ENCODE measurements at regions not wholly inside any gene's neighbourhood (a gene's known extent, or its start where the extent isn't known, plus 50 kb on each side); places are given as distances from the start of the nearest gene placed in this dataset.

DNA sequence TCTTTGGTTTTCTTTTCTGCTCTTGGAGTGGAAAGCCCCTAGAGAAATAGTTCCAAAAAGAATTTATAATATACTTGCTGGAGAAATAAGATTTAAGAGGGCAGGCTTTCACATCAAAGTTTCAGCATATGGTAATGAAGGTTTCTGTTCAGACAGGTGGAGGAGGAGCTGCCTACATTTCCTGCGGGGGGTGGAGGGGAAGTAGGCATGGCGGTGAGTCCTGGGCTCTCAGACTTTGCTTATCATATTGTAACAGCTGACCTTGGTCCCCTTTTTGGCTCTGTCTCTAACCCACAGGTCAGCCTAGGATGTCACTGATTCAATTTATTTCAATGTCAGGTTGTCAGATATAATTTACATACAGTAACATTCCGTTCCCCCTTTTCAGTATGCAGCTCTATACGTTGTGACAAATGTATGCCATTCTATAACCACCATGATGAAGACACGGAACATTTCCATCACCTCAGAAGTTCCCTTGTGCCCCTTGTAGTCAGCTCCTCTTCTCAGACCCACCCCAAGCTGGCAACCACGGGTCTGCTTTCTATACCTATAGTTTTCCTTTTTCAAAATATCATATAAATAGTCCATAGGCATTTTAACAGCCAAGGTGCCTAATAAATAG, 77.6 kb upstream of the GGTLC1 start:
- WGBS, 2 donors, result 56 to 60% methylated on average over 6 of the region's 6 CpGs
- intact Hi-C loops (cut with DNase I), result no loop called here

DNA sequence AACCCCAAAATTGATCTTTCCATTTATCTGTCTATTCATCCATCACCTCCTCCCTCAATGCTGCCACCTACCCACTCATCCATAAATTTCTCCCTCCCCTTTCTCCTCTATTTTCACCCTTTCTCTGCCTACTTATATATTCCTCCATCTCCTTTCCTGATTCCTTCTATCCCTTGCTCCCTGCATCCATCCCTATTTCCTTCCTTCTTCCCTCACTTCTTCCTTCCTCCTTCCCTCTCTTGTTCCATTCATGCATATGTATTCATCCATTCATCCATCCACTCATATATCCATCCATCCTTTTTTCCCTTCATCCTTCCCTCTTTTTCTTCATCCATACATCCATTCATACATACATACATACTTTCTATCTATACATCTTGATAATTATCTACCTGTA, 76.3 kb upstream of the GGTLC1 start:
- Histone ChIP-seq H3K4me1 (no peaks in the 10 kb centered on the region), H3K27me3 (peaks cover 0 to 6% (median 0%) of the 10 kb centered on the region in 7 donors), H3K36me3 (no peaks in the 10 kb centered on the region), H3K4me3 (no peak overlapping the region), H3K27ac (no peak overlapping the region), H3K9me3 (peaks cover 0 to 15% (median 3%) of the 10 kb centered on the region in 11 donors)
- TF ChIP-seq, protein P1, sequence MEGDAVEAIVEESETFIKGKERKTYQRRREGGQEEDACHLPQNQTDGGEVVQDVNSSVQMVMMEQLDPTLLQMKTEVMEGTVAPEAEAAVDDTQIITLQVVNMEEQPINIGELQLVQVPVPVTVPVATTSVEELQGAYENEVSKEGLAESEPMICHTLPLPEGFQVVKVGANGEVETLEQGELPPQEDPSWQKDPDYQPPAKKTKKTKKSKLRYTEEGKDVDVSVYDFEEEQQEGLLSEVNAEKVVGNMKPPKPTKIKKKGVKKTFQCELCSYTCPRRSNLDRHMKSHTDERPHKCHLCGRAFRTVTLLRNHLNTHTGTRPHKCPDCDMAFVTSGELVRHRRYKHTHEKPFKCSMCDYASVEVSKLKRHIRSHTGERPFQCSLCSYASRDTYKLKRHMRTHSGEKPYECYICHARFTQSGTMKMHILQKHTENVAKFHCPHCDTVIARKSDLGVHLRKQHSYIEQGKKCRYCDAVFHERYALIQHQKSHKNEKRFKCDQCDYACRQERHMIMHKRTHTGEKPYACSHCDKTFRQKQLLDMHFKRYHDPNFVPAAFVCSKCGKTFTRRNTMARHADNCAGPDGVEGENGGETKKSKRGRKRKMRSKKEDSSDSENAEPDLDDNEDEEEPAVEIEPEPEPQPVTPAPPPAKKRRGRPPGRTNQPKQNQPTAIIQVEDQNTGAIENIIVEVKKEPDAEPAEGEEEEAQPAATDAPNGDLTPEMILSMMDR (IDR thresholded peaks at IDR 0.05), result no peak
- intact Hi-C loops (cut with DNase I), result no loop called here
- no peak for ATAC-seq
- no peak for DNase-seq

More for the DNA sequence above, 77.6 kb upstream of the GGTLC1 start:
- no peak overlapping the region for H3K27ac ChIP-seq
- peaks cover 0 to 28% (median 12%) of the 10 kb centered on the region in 11 donors for H3K9me3 ChIP-seq
- peaks cover 0 to 7% (median 0%) of the 10 kb centered on the region in 7 donors for H3K27me3 ChIP-seq
- H3K4me1 ChIP-seq, result no peaks in the 10 kb centered on the region
- peak overlapping the region in 1 of 10 donors; percentile 8 for H3K4me3 ChIP-seq
- no peak for DNase-seq
- ATAC-seq, result no peak
- H3K36me3 ChIP-seq, result no peaks in the 10 kb centered on the region
- TF ChIP-seq, protein P1 (IDR thresholded peaks at IDR 0.05), result no peak

DNA sequence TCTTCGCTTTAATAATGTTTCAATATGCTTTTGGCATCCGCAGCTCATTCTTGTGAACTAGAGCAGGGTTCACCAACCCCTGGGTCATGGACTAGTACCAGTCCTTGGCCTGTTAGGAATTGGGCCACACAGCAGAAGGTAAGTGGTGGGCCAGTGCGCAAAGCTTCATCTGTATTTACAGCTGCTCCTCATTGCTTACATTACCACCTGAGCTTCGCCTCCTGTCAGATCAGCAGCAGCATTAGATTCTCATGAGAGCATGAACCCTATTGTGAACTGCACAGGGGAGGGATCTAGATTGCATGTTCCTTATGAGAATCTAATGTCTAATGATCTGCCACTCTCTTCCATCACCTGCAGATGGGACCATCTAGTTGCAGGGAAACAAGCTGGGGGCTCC, 75.5 kb upstream of the GGTLC1 start:
- no peaks in the 10 kb centered on the region for H3K4me1 ChIP-seq
- WGBS, 2 donors, result 92 to 94% methylated on average over 4 of the region's 4 CpGs
- peaks cover 0 to 4% (median 0%) of the 10 kb centered on the region in 7 donors for H3K27me3 ChIP-seq
- H3K4me3 ChIP-seq, result no peak overlapping the region
- TF ChIP-seq, protein P1 (IDR thresholded peaks at IDR 0.05), result no peak
- intact Hi-C loops (cut with DNase I), result no loop called here
- no peaks in the 10 kb centered on the region for H3K36me3 ChIP-seq
- H3K27ac ChIP-seq, result no peak overlapping the region
- H3K9me3 ChIP-seq, result peaks cover 0 to 7% (median 0%) of the 10 kb centered on the region in 11 donors
- ATAC-seq (no peak), DNase-seq (no peak)

DNA sequence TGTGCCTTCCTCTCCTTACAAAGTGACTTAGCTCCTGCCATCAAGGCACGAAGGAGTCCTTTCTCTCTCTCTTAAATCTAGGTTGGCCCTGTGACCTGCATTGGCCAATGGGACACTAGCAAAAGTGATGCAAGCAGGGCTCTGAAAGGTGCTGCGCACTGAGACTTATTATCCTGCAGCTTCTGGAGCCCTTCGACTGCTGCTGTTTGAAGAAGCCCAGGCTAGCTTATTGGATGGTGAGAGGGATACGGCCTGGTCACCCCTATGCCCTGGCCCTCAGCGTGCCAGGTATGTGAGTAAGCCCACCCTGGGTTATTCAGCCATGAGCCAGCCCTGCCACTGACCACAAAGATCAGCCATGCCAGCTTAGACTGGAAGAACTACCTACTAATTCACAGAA, 74.5 kb upstream of the GGTLC1 start:
- no peak overlapping the region for H3K4me3 ChIP-seq
- intact Hi-C loops (cut with DNase I), result no loop called here
- no peaks in the 10 kb centered on the region for H3K36me3 ChIP-seq
- WGBS, 2 donors, result 86 to 87% methylated on average over 5 of the region's 5 CpGs
- no peaks in the 10 kb centered on the region for H3K9me3 ChIP-seq
- DNase-seq (no peak), ATAC-seq (no peak)
- no peaks in the 10 kb centered on the region for H3K4me1 ChIP-seq
- peaks cover 0 to 4% (median 0%) of the 10 kb centered on the region in 7 donors for H3K27me3 ChIP-seq
- no peak overlapping the region for H3K27ac ChIP-seq
- TF ChIP-seq, protein P1 (IDR thresholded peaks at IDR 0.05), result no peak

Data from heart right ventricle (tissue), 16 donors.